ELF-1 (cell line): ENCODE measurements at regions not wholly inside any gene's neighbourhood (a gene's known extent, or its start where the extent isn't known, plus 50 kb on each side); places are given as distances from the start of the nearest gene placed in this dataset.
"Not testable (repeated sequence)": the region's sequence is repeated elsewhere in the genome, so short reads cannot be mapped to it uniquely, and the experiment has no call there.

Experiments used
- DNase-seq: peaks from one replicate; pipeline ENCODE4 v3.0.0-alpha.2; 2016; ENCODE audit warnings: low read depth, low spot score

- DNase-seq: no peak
Observed at GRCh38 chr7:17396692-17397091, 98.2 kb downstream of the AHR start.

- no peak for DNase-seq
Observed at GRCh38 chr7:17401791-17402627, 103.6 kb downstream of the AHR start.

- DNase-seq: no peak
Observed at GRCh38 chr7:17402628-17403278, 104.3 kb downstream of the AHR start.

DNA sequence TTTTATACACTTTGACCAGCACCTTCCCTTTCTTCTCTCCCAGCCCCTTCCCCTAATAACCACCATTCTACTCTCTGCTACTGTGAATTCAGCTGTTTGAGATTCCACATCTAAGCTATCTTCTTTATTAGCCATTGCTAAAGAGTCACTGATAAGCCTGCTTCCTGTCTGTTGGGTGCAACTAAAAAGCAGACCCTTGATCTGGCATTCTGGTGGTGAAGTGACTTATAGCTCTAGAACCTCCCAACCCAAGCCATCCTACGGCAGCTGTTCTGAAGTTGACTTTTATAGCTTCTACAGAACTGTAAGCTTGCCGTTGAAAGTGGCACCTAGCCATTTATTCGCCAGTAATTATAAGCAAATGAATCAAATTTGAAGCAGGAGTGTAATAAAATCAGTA, 105.6 kb downstream of the AHR start:
- peak; percentile 27 for DNase-seq

- no peak for DNase-seq
Observed at GRCh38 chr7:17405786-17406185, 107.3 kb downstream of the AHR start.

- DNase-seq: no peak
Observed at GRCh38 chr7:17406738-17407137, 108.3 kb downstream of the AHR start.

- DNase-seq: no peak
Observed at GRCh38 chr7:17407229-17407628, 108.8 kb downstream of the AHR start.

DNA sequence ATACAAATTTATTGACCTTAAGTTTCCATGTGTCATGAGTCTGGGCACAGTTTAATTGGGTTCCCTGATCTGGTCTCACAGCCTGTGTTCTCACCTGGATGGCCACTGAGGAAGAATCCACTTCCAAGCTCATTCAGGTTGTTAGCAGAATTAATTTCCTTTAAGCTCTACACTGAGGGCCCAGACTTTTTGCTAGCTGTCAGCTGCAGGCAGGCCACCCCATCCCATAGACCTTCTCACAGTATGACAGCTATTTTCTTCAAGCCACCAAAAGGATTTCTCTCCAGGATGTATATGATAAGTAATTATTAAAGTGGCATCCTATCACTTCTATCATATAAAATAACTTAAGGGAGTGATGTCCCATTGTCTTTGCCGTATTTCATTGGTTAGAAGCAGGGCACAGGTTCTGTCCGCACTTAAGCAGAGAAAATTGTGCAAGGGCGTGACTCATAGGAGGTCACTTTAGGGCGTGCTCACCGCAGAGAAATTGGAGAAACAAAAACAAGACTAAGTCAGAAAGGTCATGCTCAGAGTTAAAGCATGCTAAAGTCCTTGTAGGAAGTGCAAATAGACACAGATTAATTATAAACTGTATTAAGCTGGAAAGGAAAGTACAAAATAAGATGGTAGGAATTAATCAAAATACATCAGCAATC, 109.9 kb downstream of the AHR start:
- no peak for DNase-seq

GRCh38 chr7:17408904-17409290, 110.4 kb downstream of the AHR start:
- no peak for DNase-seq

DNA sequence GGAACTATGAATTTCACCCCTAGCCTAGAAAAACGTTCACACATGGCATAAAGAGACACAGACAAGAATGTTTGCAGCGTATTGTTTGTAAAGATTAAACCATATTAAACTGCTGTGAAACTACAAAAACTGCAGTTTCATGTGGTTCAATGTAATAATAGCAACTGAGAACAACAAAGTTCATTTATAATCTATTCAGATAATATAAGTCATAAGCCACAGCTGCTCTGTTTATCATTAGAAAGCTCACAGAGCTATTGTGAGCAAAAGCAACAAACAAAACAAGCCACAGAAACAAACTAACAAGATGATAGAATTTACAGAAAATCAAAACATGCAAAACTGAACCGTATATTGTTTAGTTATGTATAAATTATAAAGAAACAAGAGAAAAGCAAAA, 113.5 kb downstream of the AHR start:
- DNase-seq: no peak

DNA sequence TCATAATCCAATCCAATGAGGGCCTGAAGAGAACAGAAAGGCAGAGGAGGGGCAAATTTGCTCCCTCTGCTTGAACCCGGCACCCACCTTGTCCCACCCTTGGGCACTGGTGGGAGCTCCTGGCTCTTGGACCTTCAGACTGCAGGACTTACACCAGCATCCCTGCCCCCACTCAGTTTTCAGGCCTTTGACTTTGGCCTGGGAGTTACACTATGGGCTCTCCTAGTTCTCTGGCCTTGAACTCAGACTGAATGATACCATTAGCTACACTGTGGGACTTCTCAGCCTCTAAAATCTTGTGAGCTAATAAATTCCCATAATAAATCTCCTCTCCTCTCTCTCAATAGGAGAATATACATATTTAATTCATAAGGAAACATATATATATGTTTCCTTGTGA, 114.4 kb downstream of the AHR start:
- no peak for DNase-seq

DNA sequence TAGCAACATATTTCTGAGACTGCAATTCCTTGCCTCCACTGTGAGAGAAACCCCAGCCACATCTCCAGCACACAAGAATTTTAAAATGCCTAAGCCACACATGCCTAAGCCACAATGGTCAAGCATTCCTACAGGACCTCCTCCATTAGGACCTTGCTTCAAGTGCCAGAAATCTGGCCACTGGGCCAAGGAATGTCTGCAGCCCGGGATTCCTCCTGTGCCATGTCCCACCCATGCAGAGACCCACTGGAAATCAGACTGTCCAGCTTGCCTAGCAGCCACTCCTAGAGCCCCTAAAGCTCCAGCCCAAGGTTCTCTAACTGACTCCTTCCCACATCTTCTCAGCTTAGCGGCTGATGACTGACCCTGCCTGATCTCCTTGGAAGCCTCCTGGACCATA, 117.5 kb downstream of the AHR start:
- no peak for DNase-seq

- DNase-seq: not testable (repeated sequence)
Observed at GRCh38 chr7:17420308-17421015, 122.0 kb downstream of the AHR start.

- DNase-seq: no peak
Observed at GRCh38 chr7:17421941-17422340, 123.5 kb downstream of the AHR start.

DNA sequence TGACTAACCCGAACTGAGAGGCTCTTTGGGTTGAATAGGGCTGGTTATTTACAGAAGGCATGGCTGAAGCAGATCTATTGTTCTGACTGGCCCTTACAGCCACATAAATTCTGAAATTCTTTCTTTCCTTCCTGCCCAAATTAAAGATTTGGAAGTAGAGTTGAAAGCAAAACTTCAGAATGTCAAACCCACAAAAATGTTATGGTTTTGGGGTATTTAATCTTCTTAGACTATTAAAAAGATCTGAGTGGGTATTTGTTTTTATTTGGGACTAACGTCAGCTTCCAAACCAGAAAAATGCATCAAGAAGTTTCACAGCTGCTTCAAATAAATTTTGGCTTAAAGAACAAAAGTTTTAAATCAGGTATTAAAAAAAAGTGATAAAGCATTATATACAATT, 124.5 kb downstream of the AHR start:
- DNase-seq: no peak

DNA sequence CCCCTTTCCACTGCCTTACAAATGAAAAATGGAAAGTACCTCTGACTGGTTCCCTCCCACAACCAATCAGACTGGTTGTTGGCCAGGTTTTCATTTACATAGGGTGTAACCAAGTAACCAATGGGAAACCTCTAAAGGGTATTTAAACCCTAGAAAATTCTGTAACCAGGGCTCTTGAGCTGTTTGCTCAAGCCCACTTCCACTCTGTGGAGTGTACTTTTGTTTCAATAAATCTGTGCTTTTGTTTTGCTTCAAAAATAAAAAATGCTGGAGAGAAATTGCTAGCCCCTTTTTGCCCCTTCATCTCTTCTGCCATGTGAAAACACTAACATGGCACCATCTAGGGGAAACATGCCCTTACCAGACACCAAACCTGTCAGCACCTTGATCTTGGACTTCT, 129.5 kb downstream of the AHR start:
- no peak for DNase-seq

DNA sequence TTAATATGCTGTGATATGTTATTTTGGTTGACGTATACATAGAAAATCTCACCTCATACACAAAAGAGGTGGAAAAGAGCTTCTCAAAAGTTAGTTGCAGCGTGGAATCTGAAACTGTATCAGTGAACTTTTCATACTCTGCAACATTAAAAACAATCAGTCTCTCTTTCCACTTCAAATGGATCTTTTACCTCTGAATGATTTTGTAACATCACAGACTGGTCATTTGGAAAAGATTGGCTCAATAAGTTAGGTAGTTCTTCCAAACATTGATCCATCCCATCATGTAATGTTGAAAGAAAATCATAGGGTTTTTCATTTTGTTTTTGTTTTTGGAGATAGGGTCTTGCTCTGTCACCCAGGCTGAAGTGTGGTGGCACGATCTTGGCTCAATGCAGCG, 131.1 kb downstream of the AHR start:
- DNase-seq: no peak

DNA sequence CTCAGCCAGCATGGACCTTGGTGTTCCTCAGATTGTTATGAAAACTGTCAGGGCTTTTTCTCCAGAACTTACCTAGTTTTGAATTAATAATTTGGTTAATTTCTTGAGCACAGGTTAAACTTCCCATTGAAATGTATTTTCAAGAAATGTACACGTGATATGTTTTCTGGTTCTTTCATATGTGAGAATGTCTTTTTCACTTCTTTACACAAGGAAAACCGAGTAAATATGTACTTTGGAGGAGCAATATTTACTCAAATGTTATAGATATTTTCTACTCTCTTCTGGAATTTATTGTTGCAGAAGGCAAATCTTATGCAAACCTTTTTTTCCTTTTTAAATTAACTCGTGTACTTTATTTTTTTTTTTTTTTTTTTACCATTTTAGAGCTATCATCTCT, 134.3 kb downstream of the AHR start:
- DNase-seq: no peak

DNA sequence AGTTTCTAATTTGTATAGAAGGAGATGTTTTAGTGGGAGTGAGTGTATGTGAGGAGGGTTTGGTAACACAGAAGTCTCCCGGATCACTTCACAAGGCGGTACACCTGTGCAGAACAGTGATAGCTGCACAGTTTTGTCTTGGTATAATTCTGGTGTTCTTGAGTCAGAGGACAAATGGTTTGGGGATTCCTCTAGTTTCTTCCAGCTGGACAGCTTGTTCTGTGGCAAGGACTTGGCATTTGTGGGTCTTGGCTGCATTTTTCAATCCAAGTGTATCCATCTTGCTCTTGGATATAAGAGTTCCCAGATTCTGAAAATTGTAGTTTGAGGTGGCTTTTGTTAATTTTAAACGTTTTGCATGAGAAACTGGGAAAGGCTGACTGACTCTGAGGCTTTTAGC, 135.7 kb downstream of the AHR start:
- DNase-seq: no peak

DNA sequence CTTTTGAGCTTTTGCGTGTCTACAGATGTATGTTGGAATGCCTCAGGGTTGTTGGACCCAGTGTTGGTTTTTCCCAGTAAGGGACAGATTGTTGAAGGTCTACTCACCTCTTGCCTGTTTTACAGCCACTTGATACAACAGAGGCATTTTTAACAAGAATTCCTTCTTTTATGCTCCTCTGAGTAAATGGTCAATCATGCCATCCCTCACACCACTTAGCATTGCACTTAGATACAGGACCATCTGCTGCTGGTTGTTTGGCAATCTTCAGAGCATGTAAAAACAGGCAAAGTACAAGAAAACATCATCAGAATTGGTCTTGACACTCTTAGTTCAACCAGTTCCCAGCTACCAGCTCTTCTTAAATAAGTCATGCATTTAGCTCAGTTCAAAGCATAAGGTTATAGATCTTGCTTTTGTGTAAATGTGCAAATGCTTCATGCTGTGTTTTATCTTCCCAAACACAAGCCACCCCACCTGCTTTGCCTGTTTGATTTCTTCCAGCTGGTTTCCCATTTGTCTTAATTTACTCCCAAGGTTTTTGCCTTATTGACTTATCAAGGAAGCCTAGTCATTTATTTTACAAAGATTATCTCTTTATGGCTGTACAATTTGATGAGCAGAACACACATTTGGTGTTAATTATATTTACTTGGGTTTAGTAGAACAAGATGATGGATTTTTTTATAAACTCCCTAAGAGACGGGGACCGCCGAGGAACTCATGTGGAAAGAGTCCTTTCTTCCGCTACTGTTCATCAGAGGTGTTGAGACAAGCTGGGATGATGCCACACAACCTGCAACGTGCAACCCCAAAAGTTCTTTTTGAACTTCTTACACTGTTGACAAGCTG, 136.6 kb downstream of the AHR start:
- no peak for DNase-seq

DNA sequence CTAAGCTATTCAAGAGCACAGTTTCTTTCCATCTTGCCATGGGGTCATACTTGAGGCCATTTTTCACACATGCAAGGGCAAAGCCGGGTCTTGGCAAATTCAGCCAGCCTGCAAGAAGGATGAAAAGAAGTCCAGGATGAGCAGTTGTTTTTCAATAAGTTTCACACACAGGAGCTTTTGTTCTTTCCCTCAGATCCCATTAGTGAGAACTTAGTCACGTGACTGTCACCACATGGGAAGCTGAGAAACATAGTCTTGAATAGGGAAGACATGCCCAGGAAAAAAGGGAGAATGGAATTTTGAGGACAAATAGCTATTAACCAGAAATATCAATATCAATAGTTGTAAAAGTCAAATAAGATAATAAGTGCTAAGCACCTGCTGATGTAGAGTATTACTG, 137.7 kb downstream of the AHR start:
- no peak for DNase-seq
